Duodenal mucosa (tissue), 2 donors: ENCODE measurements at regions not wholly inside any gene's neighbourhood (a gene's known extent, or its start where the extent isn't known, plus 50 kb on each side); places are given as distances from the start of the nearest gene placed in this dataset.

Experiments
- H3K27ac ChIP-seq: one replicate; pipeline ENCODE4 v1.7.0; 2013; ENCODE audit warnings: low read depth, low read length
- H3K27me3 ChIP-seq, 2 donors: one replicate each; pipeline ENCODE4 v1.7.0; 2013; ENCODE audit warnings: low read length in 2 of 2, control low read depth in 1 of 2; ENCODE audit not compliant: insufficient read depth in 2 of 2, control insufficient read depth in 1 of 2
- H3K36me3 ChIP-seq, 2 donors: one replicate each; pipeline ENCODE4 v1.7.0; 2013; ENCODE audit warnings: low read length in 2 of 2, control low read depth in 1 of 2; ENCODE audit not compliant: insufficient read depth in 2 of 2, control insufficient read depth in 1 of 2
- H3K4me1 ChIP-seq, 2 donors: one replicate each; pipeline ENCODE4 v1.7.0; 2013; ENCODE audit warnings: low read length in 2 of 2, control low read depth in 1 of 2; ENCODE audit not compliant: insufficient read depth in 2 of 2, control insufficient read depth in 1 of 2
- H3K4me3 ChIP-seq, 2 donors: one replicate each; pipeline ENCODE4 v1.7.0; 2013; ENCODE audit warnings: low read length in 2 of 2, low read depth in 1 of 2
- H3K9ac ChIP-seq, 2 donors: one replicate each; pipeline ENCODE4 v1.7.0; 2013; ENCODE audit warnings: low read length in 2 of 2, low read depth in 1 of 2
- H3K9me3 ChIP-seq, 2 donors: one replicate each; pipeline ENCODE4 v1.7.0; 2013; ENCODE audit warnings: low read length in 2 of 2, control low read depth in 1 of 2; ENCODE audit not compliant: control insufficient read depth in 1 of 2

DNA sequence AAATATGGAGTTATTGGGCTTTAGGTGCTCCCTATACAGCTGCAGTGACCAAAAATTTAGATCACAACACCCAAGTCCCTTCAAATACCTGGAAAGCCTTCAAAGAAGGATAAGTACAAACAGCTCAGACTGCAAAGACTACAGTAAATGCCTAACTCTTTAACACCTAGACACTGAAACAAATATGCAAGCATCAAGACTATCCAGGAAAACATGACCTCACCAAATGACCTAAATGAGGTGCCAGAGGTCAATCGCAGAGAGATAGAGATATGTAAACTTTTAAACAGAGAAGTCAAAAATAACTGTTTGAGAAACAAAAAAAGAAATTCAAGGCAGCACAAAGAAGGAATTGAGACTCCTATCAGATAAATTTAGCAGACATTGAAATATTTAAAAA lies 753.8 kb upstream of the B3GALT2 start:
- Histone ChIP-seq H3K36me3 (no peaks in the 10 kb centered on the region), H3K4me3 (no peak overlapping the region), H3K27me3 (no peaks in the 10 kb centered on the region), H3K9me3 (no peaks in the 10 kb centered on the region), H3K9ac (no peak overlapping the region), H3K27ac (no peak overlapping the region), H3K4me1 (no peaks in the 10 kb centered on the region)

DNA sequence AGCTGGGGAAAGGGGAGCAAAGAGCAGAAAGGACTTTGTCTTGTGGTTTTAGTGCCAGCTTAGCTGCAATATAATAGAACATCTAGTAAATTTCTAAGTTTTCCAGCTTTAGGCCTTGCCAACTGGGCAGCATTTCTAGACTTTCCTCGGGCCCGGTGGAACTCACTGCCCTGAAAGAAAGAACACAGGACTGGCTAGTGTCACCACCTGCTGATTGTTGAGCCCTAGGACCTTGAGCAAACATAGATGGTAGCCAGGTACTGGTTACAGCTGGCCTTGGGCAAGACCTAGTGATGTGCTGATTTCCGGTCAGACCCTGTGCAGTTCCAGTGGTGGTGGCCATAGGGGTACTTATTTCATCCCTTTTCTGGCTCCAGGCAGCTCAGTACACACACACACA lies 753.2 kb upstream of the B3GALT2 start:
- H3K27me3 ChIP-seq, result no peaks in the 10 kb centered on the region
- H3K36me3 ChIP-seq, result no peaks in the 10 kb centered on the region
- H3K27ac ChIP-seq, result no peak overlapping the region
- no peaks in the 10 kb centered on the region for H3K9me3 ChIP-seq
- H3K9ac ChIP-seq, result no peak overlapping the region
- no peaks in the 10 kb centered on the region for H3K4me1 ChIP-seq
- no peak overlapping the region for H3K4me3 ChIP-seq

DNA sequence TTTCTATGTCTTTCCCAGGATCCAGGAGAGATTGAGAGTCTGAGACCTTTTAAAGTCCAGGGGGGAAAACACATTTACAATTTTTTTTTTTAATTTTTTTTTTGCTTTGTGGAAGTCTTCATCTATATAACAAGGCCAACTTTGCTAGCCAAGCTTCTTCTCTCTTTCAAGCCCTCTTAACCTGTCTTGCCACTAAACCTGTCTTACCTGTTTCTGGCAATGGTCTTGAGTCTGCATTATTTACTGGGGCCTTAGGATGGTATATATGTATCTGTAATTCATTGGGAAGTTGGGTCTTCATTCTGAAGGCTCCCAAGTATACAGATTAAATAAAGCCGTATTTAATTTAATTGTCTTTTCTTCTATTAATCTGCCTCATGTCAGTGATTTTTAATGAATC lies 750.9 kb upstream of the B3GALT2 start:
- H3K4me3 ChIP-seq, result no peak overlapping the region
- no peak overlapping the region for H3K9ac ChIP-seq
- no peak overlapping the region for H3K27ac ChIP-seq
- H3K9me3 ChIP-seq, result no peaks in the 10 kb centered on the region
- no peaks in the 10 kb centered on the region for H3K4me1 ChIP-seq
- H3K36me3 ChIP-seq, result no peaks in the 10 kb centered on the region
- H3K27me3 ChIP-seq, result no peaks in the 10 kb centered on the region

DNA sequence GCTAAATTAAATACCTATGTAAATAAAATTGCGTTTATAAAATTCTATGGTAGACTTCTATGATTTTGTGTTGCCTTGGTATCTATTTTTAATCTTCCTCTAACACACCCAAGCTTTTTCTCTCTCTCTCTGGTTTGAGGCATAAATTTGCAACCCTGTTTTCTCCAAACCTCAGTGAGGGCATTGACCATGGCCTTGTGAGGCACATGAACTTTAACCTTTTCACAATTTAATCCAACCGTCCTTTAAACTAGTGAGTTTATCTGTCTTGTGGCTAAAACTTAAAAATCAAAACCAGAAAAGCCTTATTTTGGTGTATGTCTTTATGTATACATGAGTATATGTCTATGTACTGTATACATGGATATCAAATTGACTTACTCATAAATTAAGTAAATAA lies 746.6 kb upstream of the B3GALT2 start:
- Histone ChIP-seq H3K27me3 (no peaks in the 10 kb centered on the region), H3K9me3 (no peaks in the 10 kb centered on the region), H3K36me3 (no peaks in the 10 kb centered on the region), H3K4me3 (no peak overlapping the region), H3K4me1 (no peaks in the 10 kb centered on the region), H3K9ac (no peak overlapping the region), H3K27ac (no peak overlapping the region)

DNA sequence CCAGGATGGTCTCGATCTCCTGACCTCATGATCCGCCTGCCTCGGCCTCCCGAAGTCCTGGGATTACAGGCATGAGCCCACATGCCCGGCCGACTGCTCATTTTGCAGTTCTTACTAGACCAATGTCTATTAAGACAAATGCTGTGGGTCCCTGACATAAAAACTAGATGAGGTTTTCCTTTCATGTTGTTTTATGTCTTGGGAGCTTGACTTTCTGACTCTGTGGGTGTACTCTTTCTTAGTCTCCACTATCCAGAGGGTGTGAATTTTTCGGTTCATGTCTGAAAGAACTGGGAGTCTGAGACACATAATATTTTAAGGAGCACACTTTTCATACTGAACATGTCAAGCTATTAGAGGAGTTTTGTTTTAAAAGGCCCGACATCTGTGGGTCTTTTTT lies 744.9 kb upstream of the B3GALT2 start:
- Histone ChIP-seq H3K4me1 (no peaks in the 10 kb centered on the region), H3K27me3 (no peaks in the 10 kb centered on the region), H3K27ac (no peak overlapping the region), H3K36me3 (no peaks in the 10 kb centered on the region), H3K4me3 (no peak overlapping the region), H3K9me3 (peaks cover 5 to 8% of the 10 kb centered on the region in 2 donors), H3K9ac (no peak overlapping the region)

DNA sequence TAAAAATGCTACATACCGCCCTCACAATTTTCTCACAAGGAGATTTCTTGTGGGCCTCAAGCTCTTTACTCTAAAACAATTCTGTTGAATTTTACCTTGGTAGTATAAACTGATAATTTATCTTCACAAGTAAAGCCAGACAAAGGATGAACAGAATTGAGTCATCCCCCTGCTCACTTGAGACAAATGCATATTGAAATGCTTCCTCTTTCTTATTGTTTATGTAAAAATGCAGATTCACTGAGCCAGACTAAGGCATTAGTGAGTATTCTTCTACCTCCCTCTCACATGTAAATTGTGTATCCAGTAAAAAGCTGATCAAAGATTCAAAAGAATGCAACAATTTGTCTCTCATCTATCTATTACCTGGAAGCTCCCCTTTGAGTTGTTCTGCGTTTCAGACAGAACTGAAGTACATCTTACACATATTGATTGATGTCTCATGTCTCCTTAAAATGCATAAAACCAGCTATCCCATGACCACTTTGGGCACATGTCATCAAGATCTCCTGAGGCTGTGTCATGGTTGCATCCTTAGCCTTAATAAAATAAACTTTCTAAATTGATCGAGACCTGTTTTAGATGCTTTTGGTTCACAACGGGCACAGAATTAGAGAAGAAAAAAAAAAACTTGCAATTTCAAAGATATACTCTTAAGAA lies 743.1 kb upstream of the B3GALT2 start:
- H3K27me3 ChIP-seq, result no peaks in the 10 kb centered on the region
- H3K9me3 ChIP-seq, result peaks cover 5 to 8% of the 10 kb centered on the region in 2 donors
- no peak overlapping the region for H3K27ac ChIP-seq
- H3K36me3 ChIP-seq, result no peaks in the 10 kb centered on the region
- H3K9ac ChIP-seq, result no peak overlapping the region
- H3K4me3 ChIP-seq, result no peak overlapping the region
- no peaks in the 10 kb centered on the region for H3K4me1 ChIP-seq

DNA sequence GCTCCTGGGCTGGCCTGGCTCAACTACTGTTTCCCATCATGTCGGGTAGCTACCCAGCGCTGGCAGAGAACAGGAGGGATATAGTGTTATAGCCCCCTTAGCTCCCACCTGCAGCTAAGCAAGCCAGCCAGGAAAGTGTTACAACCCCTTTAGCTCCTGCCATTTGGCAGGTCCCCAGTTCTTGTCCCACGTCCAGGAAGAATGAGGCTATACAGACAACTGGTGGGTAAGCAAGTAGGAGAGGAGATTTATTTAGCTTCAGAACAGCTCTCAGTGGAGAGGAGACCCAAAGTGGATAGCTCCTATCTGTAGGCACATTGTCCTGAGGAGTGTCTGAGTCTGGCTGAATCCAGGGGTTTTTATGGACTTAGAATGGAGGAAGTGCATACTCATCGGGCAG lies 741.1 kb upstream of the B3GALT2 start:
- Histone ChIP-seq H3K27ac (no peak overlapping the region), H3K36me3 (no peaks in the 10 kb centered on the region), H3K27me3 (no peaks in the 10 kb centered on the region), H3K9me3 (peaks cover 5 to 8% of the 10 kb centered on the region in 2 donors), H3K4me3 (no peak overlapping the region), H3K9ac (no peak overlapping the region), H3K4me1 (no peaks in the 10 kb centered on the region)

DNA sequence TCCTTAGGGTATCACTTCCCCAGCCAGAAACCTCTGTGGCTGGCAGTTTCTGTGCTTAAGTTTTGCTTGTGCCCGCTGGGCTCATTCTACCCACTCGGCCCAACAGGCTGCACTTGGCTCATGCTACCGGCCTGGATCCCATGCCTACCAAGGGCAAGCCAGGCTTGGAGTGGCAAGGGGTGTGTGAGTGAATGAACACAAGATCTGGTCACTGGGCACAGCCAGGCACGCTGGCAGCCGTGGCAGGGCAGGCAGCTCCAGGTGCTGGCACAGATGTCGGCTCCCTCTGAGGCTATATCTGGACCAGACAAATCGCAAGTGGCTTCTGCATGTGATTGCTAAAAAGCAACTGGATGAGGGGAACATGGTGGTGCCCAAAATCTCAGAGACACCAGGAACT lies 740.5 kb upstream of the B3GALT2 start:
- H3K36me3 ChIP-seq, result no peaks in the 10 kb centered on the region
- H3K9me3 ChIP-seq, result peaks cover 5 to 8% of the 10 kb centered on the region in 2 donors
- no peak overlapping the region for H3K4me3 ChIP-seq
- H3K4me1 ChIP-seq, result no peaks in the 10 kb centered on the region
- H3K9ac ChIP-seq, result no peak overlapping the region
- H3K27ac ChIP-seq, result no peak overlapping the region
- no peaks in the 10 kb centered on the region for H3K27me3 ChIP-seq

DNA sequence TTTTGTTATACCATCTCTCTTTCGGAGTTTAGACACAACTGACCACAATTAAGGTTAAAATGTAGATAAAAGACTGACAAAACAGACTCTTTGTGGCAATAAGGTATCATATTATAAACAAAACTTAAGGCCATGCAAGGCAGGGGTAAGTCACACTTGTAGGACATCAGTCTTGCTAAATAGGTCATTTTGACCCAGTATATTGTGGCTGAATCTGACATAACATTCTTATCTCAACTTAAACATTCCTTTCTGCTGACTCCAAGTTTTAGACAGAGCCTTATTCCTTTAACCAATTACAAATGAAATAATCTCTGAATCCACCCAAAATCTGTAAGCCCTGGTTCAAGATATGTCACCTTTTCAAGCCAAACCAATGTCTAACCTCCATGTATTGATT lies 733.4 kb upstream of the B3GALT2 start:
- Histone ChIP-seq H3K9ac (no peak overlapping the region), H3K36me3 (no peaks in the 10 kb centered on the region), H3K9me3 (no peaks in the 10 kb centered on the region), H3K4me3 (no peak overlapping the region), H3K27ac (no peak overlapping the region), H3K27me3 (no peaks in the 10 kb centered on the region), H3K4me1 (no peaks in the 10 kb centered on the region)

DNA sequence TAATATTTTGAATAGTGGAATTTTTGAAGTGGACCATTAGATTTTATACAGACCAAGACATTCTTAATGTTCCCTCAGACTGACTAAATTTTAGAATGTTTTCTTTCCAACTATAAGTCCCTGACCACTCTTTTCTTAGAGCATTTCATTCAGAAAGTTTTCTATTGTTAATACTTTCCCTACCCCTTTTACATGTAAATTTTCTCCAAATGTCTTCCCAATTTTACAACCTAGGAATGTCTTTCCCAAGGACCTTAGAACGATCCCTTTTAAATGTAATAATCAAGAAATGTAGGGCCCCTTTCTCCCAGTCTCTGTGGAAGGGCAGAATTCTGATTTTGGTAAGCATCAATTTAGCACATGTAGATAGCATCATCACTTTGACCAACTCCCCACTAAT lies 730.0 kb upstream of the B3GALT2 start:
- H3K27me3 ChIP-seq, result no peaks in the 10 kb centered on the region

DNA sequence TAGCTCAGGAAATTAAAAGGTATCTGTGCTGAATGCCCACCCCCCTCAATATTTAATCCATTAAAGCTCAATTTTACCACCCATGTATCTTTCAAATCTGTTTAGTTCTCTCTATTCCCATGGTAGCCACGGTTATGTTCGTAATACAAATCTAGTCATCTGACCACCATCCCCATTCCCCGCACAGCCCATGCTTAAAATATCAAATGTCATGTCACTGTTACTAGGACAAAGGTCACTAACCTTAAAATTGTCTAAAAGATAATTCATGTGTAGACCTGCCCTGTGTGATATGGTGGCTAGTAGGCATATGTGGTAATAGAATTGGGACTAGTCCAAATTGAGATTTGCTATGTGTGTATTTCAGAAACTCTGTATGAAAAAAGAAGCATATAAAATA lies 728.5 kb upstream of the B3GALT2 start:
- Histone ChIP-seq H3K27ac (no peak overlapping the region), H3K9me3 (no peaks in the 10 kb centered on the region), H3K27me3 (no peaks in the 10 kb centered on the region), H3K9ac (no peak overlapping the region), H3K36me3 (no peaks in the 10 kb centered on the region), H3K4me1 (no peaks in the 10 kb centered on the region), H3K4me3 (no peak overlapping the region)

More for the DNA sequence above, 730.0 kb upstream of the B3GALT2 start:
- Histone ChIP-seq H3K36me3 (no peaks in the 10 kb centered on the region), H3K9me3 (no peaks in the 10 kb centered on the region), H3K4me1 (no peaks in the 10 kb centered on the region), H3K4me3 (no peak overlapping the region), H3K27ac (no peak overlapping the region), H3K9ac (no peak overlapping the region)
